Inferior parietal cortex (tissue), 1 donor: ENCODE measurements at regions not wholly inside any gene's neighbourhood (a gene's known extent, or its start where the extent isn't known, plus 50 kb on each side); places are given as distances from the start of the nearest gene placed in this dataset.

Source experiments
- DNase-seq: peaks from one replicate; pipeline ENCODE4 v3.0.0-alpha.2; 2016; ENCODE audit errors: extremely low spot score

GRCh38 chr12:94783862-94784261, 133.5 kb upstream of the TMCC3 start:
- no peak for DNase-seq

GRCh38 chr12:94783343-94783742, 133.0 kb upstream of the TMCC3 start:
- DNase-seq: no peak

DNA sequence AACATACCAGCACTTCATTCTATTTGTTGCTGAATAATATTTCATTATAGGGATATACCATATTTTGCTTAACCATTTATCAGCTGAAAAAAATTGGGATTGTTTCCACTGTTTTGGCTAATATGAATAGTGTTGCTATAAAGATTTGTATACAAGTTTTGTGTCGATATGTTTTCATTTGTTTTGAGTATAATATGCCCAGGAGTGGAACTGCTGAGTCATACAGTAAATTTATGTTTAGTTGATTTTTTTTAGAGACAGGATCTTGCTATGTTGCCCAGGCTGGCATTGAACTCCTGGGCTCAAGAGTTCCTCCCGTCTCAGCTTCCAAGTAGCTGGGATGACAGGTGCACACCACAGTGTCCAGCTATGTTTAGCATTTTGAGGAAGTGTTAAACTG, 131.5 kb upstream of the TMCC3 start:
- no peak for DNase-seq

GRCh38 chr12:94779485-94779884, 129.1 kb upstream of the TMCC3 start:
- no peak for DNase-seq

DNA sequence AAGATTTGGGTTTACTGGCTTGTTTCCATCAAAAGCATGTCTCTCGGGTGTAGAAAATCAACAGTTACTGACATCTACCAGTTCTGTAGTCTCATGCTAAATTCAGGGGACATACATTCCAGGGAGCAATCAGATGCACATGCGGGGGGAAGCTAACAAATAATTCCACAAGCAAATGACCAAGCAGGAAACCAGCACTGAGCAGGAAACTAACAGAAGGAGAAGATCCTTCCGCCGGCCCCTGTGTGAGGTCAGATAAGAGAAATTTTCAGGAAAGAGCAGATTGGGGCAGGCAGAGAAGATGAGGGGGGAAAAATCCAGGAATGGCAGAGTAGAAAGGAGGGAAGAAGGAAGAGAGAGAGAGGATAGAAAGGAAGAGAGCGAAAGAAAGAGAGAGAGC, 127.6 kb upstream of the TMCC3 start:
- DNase-seq: no peak

DNA sequence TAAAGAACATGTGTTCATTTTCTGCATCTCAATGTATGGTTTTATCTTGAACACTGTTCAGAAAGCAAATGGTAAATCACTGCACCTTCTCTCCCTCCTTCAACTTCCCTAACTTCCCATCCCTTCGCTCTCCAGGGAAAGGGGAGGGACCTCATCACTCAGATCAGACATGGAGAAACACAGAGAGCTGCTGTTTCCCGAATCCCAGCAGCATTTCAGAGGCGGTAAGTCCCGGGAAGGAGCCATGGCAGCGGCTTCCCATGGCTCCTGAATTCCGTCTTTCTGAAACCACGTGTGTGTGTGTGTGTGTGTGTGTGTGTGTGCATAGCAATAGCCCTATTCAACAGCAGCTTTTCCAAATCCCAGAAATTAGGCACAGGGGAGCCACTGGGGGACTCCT, 125.4 kb upstream of the TMCC3 start:
- no peak for DNase-seq

GRCh38 chr12:94771741-94772140, 121.4 kb upstream of the TMCC3 start:
- no peak for DNase-seq

DNA sequence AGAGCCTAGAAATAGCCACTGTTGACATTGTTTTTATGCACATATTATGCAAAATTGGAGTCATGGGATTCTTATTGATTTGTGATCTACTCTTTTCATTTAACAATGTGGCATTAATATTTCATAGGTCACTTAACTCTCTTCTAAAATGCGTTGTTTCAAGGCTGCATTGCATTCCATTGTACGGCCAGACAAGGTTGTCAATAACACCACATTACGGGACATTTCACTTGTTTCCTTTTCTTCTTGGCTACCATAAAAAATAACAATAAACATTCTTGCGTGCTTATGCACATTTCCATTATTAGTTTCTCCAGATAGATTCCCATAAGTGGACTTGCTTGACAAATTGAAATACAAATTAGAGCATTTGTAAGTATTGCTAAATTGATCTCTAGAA, 120.8 kb upstream of the TMCC3 start:
- no peak for DNase-seq

GRCh38 chr12:94770791-94771190, 120.4 kb upstream of the TMCC3 start:
- no peak for DNase-seq

DNA sequence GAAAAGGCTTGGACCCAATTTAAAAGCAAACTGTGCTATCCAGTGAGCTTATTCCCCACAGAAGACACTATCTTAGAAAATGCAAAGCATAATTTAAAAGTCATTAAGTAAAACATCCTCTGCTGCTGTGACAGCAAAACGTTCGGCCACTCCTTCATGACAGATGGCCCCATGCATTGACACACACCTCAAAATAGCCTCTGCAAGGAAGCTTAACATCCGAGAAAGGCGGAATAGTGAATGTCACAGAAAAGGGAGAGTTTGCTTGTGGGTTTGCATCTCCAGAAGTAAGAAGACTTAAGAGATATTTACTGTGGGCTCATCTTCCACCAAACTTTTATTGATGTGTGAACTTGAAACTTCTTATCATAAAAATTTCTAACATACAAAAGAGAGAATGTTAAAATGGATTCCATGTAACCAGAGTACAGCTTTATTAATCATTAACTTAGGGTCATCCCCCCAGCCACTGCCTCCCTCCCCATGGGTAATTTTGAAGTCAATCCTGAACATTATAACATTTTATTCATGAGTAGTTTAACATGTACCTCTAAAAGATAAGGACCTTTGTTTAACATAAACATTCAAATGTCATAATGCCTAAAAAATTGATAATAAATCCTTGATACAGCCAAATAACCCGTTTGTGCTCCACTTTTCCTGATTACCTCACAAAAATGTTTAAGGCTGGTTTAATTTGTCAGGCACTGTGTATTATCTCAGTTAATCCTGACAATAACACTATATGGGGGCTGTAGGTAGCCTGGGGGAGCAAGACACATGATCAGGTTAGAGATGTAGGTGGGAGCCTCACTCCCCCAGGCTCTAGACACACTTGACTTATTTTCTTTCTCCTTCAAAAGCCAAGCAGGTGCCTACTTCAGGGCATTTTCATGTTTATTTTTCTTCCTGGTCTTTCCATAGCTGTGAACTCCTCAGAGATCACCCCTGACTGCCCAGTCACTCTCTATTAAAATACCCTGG, 119.7 kb upstream of the TMCC3 start:
- no peak for DNase-seq

DNA sequence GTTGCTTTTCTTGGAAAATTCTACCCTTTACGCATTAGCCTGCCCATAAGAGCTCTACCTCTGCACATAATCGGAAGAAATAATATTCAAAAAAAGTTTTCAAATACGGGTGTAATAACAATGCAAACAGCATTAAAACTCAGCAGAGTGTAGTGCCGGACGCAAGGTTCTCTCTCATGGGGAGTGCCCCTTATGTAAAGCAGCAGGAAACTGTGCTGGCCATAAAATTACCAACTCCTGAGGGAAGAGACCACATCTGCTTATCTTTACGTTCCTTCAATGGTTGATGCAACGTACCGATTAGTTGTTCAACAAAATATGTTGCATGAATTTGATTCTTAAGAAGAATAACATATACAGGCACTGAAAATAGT, 118.7 kb upstream of the TMCC3 start:
- no peak for DNase-seq

DNA sequence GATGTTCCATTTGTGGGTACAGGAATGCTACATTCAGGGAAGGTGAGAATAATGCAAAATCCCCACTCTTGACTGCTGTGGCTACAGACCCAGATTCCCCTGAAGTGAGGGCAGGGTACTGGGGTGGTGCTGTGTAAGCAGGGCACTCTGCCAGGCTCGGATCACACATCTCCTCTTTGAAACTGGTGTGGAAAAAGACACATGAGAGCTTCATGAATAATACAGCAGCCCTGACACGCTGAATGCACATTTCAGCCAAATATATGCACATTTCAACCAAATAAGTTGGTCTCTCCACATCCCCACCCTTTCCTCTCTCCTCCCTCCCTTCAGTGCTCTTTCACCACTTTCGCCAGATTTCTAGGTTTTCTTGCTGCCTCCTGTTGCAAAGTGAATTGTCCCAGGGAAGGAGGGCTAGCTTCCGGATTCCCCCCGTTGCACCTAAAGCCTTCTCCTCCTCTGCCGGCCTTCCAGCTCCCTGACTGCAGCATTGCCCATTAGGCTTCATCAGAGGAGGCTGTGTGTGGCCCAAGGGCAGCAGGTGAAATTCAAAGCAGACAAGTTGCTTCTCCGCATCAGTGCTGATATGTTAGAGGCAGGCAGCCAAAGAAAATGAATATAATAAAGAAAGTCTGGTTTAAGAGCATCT, 118.2 kb upstream of the TMCC3 start:
- no peak for DNase-seq

- DNase-seq: no peak
Measured at GRCh38 chr12:94767956-94768355, 117.6 kb upstream of the TMCC3 start.

- no peak for DNase-seq
Measured at GRCh38 chr12:94766397-94766796, 116.0 kb upstream of the TMCC3 start.

DNA sequence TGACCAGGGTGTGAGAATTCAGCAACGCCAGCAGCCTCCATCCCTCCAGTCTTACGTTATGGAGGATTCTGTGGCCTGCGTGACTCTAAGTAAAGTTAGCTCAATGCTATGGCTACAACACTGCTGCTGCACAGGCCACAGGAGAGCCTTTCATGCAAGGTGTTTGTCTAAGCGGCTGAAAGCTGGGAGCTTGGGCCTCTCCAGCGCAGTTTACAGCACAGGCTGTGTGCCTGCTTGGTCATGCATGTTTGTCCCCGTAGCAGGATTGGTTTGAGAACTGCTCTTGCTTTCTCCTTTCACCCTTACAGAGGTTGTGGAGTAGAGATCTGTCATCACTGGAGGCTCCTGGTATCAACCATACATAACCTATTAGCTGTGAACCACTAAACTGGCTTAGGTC, 113.1 kb upstream of the TMCC3 start:
- DNase-seq: no peak

DNA sequence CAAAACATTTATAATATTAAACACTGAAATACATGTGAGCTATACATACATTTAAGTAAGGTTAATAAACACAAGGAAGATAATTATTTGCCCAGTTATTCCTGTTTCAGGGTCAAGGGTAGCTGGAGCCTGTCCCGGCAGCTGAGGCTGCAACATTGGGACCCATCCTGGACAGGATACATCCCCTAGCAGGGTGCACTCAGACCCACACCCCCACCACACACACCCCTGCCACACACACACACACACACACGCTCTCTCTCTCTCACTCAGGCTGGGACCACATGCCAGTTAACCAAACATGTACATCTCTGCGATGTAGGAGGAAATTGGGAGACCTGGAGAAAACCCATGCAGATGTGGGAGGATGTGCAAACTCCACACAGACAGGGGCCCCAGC, 112.6 kb upstream of the TMCC3 start:
- no peak for DNase-seq

GRCh38 chr12:94762259-94762942, 112.0 kb upstream of the TMCC3 start:
- DNase-seq: no peak

DNA sequence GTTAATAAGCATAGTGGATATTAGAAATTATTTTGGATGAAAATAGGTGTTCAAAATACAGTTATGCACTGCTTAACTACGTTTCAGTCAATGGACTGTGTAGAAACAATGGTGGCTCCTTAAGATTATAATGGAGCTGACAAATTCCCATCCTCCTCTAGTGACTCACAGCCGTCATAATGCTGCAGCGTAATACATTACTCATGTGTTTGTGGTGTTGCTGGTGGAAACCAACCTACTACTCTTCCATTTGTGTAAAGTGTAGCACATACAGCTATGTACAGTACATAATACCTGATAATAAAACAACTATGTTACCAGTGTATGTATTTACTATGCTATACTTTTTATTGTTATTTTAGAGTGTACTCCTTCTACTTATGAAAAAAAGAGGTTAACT, 111.2 kb upstream of the TMCC3 start:
- DNase-seq: no peak

GRCh38 chr12:94760786-94761185, 110.4 kb upstream of the TMCC3 start:
- no peak for DNase-seq

DNA sequence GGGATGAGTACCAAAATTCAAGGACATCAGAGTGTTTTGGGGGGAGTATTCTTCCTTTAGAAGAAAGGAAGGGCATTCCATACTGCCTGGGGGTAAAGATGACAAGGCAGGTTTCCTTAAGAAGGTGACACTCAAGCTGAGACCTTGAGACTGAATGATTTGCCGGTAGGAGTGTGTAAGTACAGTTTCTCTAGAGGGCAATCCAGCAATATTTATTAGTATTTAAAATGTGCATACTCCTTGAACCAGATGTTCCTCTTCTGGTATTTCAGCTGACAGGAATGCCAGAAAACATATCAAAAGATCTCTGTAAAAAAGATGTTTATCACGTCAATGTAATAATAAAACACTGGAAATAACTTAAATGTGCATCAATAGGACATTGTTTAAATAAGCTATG, 106.4 kb upstream of the TMCC3 start:
- no peak for DNase-seq

DNA sequence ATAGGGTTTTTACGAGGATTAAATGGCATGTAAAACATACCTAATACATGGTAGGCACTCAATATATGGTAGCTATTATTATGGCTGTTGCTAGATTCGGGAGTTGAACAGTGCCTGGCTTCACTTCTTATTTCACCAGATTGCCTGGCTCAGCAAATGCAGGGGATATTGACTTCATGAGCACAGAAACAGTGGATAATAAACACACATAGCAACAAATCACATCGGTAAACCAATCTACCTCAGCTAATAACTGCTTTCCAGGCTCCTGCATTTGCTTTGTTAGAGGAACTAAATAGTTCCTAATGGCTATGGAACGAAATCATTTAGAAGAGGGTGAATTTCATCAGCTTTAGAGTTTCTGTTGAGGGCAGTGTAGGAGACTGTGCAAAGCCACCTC, 105.2 kb upstream of the TMCC3 start:
- no peak for DNase-seq

- no peak for DNase-seq
Measured at GRCh38 chr12:94754653-94755052, 104.3 kb upstream of the TMCC3 start.
